ENCODE measurements at regions not wholly inside any gene's neighbourhood (a gene's known extent, or its start where the extent isn't known, plus 50 kb on each side); places are given as distances from the start of the nearest gene placed in this dataset.
"Not testable (repeated sequence)": the region's sequence is repeated elsewhere in the genome, so short reads cannot be mapped to it uniquely, and the experiment has no call there.

GRCh38 chr9:65414249-65414648 is 129.2 kb upstream of the FOXD4L5 start:
- not testable (repeated sequence) for DNase-seq

GRCh38 chr9:65413371-65413770 is 128.4 kb upstream of the FOXD4L5 start:
- DNase-seq, result not testable (repeated sequence)

GRCh38 chr9:65411901-65412300 is 126.9 kb upstream of the FOXD4L5 start:
- DNase-seq, result no peak

- no peak for DNase-seq
These were observed 126.3 kb upstream of the FOXD4L5 start for GRCh38 chr9:65411336-65411735.

- DNase-seq, result no peak
These were observed 125.9 kb upstream of the FOXD4L5 start for GRCh38 chr9:65410926-65411325.

GRCh38 chr9:65409471-65409980 is 124.5 kb upstream of the FOXD4L5 start:
- no peak for DNase-seq

- not testable (repeated sequence) for DNase-seq
These were observed 123.8 kb upstream of the FOXD4L5 start for GRCh38 chr9:65408806-65409205.

- DNase-seq, result not testable (repeated sequence)
These were observed 121.6 kb upstream of the FOXD4L5 start for GRCh38 chr9:65406625-65407024.

- DNase-seq, result not testable (repeated sequence)
These were observed 120.8 kb upstream of the FOXD4L5 start for GRCh38 chr9:65405766-65406165.

GRCh38 chr9:65405253-65405652 is 120.2 kb upstream of the FOXD4L5 start:
- DNase-seq, result no peak

GRCh38 chr9:65404232-65405006 is 119.4 kb upstream of the FOXD4L5 start:
- no peak for DNase-seq

GRCh38 chr9:65403721-65404120 is 118.7 kb upstream of the FOXD4L5 start:
- no peak for DNase-seq

- not testable (repeated sequence) for DNase-seq
These were observed 118.1 kb upstream of the FOXD4L5 start for GRCh38 chr9:65403072-65403471.

GRCh38 chr9:65402206-65402870 is 117.3 kb upstream of the FOXD4L5 start:
- not testable (repeated sequence) for DNase-seq

GRCh38 chr9:65401456-65402045 is 116.5 kb upstream of the FOXD4L5 start:
- DNase-seq, result not testable (repeated sequence)

GRCh38 chr9:65400886-65401285 is 115.9 kb upstream of the FOXD4L5 start:
- no peak for DNase-seq

- DNase-seq, result not testable (repeated sequence)
These were observed 113.0 kb upstream of the FOXD4L5 start for GRCh38 chr9:65397763-65398719.

GRCh38 chr9:65397226-65397625 is 112.2 kb upstream of the FOXD4L5 start:
- DNase-seq, result not testable (repeated sequence)

GRCh38 chr9:65396601-65397000 is 111.6 kb upstream of the FOXD4L5 start:
- DNase-seq, result not testable (repeated sequence)

- DNase-seq, result not testable (repeated sequence)
These were observed 110.8 kb upstream of the FOXD4L5 start for GRCh38 chr9:65395789-65396188.

- DNase-seq, result not testable (repeated sequence)
These were observed 110.1 kb upstream of the FOXD4L5 start for GRCh38 chr9:65395121-65395520.

- DNase-seq, result not testable (repeated sequence)
These were observed 108.3 kb upstream of the FOXD4L5 start for GRCh38 chr9:65393111-65393810.

Measured in stimulated activated CD4-positive, alpha-beta T cell treated with anti-CD3 and anti-CD28 coated beads, Interleukin-15, amount 100 ng/mL, for 24 hours (primary cell).